A549 (cell line): ENCODE measurements at regions not wholly inside any gene's neighbourhood (a gene's known extent, or its start where the extent isn't known, plus 50 kb on each side); places are given as distances from the start of the nearest gene placed in this dataset.

Experiments used
- CBX2 ChIP-seq: fragments of 200-600 bp; sonication (generic); IDR thresholded peaks from 2 replicates; pipeline ENCODE4 v1.6.1; 2016; ENCODE audit warnings: low read depth, mild to moderate bottlenecking, borderline replicate concordance
- CEBPB ChIP-seq, 2 experiments: fragments of >200 bp in 1 of 2; sonication (Bioruptor Twin) in 1 of 2; formaldehyde crosslinking in 1 of 2; IDR thresholded peaks; 2 replicates each; pipeline ENCODE4 v1.6.1; 2012 to 2016
- CTCF ChIP-seq: fragments of >200 bp; sonication (Bioruptor Twin); formaldehyde crosslinking; IDR thresholded peaks from 3 replicates; pipeline ENCODE4 v1.5.1; 2016
- FOXS1 ChIP-seq: fragments of 250-450 bp; sonication (Bioruptor Pico); IDR thresholded peaks from 2 replicates; pipeline ENCODE4 v1.5.0; 2020; ENCODE audit warnings: mild to moderate bottlenecking, moderate library complexity
- POLR2A ChIP-seq: IDR thresholded peaks from 2 replicates; pipeline ENCODE4 v1.6.1; 2012; ENCODE audit warnings: mild to moderate bottlenecking, low read length
- ZSCAN20 ChIP-seq: fragments of 250-450 bp; sonication (Bioruptor Pico); IDR thresholded peaks from 2 replicates; pipeline ENCODE4 v1.8.0; 2022; ENCODE audit warnings: mild to moderate bottlenecking, moderate library complexity

- TF ChIP-seq POLR2A (no peak), CTCF (no peak), CEBPB (IDR thresholded peaks at IDR 0.05) (no peak), FOXS1 (CRISPR knock-in tag) (no peak), ZSCAN20 (CRISPR knock-in tag) (no peak), CBX2 (no peak)
Observed at GRCh38 chr12:107558141-107558815, 127.3 kb upstream of the PWP1 start.
